ENCODE measurements at regions not wholly inside any gene's neighbourhood (a gene's known extent, or its start where the extent isn't known, plus 50 kb on each side); places are given as distances from the start of the nearest gene placed in this dataset.

DNA sequence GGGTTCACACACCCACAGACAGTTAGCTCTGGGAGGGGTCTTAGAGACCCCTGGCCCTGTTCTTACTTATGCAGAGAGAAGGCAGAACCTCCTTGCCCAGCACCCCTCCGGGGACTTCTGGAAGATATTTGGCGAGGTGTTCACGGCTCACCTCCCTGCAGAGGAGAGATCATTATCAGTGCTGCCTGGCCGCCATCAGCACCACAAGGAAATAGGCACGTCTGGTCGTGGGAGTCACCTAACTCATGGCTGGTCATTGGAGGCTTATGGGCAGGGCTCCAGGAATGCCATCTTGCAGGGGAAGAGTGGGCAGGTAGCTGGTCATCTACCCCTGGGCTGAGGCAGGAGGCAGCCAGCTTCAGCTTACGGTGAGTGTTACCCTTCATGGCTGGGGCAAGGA is 189.4 kb downstream of the RPS24 start:
- Histone ChIP-seq H3K4me1 (ENCODE audit: insufficient read depth, low read length, severe bottlenecking) (no peaks in the 10 kb centered on the region), H3K27ac (ENCODE audit: low read depth, low read length, poor library complexity, severe bottlenecking) (no peak overlapping the region), H3K27me3 (ENCODE audit: insufficient read depth, low read length) (no peaks in the 10 kb centered on the region), H3K79me2 (ENCODE audit: insufficient read depth, low read length) (no peaks in the 10 kb centered on the region), H3F3A (ENCODE audit: insufficient read depth, low read length) (no peaks in the 10 kb centered on the region), H3K4me2 (ENCODE audit: low read length) (no peak overlapping the region), H3K9me3 (ENCODE audit: low read length) (no peaks in the 10 kb centered on the region), H3K9ac (ENCODE audit: low read length) (no peak overlapping the region), H3K36me3 (ENCODE audit: insufficient read depth, low read length) (no peaks in the 10 kb centered on the region), H3K4me3 (ENCODE audit: low read depth, low read length, poor library complexity, severe bottlenecking) (no peak overlapping the region), H3K9me2 (ENCODE audit: low read depth, low read length) (no peaks in the 10 kb centered on the region), H2AFZ (ENCODE audit: low read length) (no peak overlapping the region), H4K20me1 (ENCODE audit: insufficient read depth, low read length) (no peaks in the 10 kb centered on the region)
- TF ChIP-seq EZH2 (IDR thresholded peaks at IDR 0.05; ENCODE audit: borderline replicate concordance, low read length): no peak
- TF ChIP-seq, protein P1, sequence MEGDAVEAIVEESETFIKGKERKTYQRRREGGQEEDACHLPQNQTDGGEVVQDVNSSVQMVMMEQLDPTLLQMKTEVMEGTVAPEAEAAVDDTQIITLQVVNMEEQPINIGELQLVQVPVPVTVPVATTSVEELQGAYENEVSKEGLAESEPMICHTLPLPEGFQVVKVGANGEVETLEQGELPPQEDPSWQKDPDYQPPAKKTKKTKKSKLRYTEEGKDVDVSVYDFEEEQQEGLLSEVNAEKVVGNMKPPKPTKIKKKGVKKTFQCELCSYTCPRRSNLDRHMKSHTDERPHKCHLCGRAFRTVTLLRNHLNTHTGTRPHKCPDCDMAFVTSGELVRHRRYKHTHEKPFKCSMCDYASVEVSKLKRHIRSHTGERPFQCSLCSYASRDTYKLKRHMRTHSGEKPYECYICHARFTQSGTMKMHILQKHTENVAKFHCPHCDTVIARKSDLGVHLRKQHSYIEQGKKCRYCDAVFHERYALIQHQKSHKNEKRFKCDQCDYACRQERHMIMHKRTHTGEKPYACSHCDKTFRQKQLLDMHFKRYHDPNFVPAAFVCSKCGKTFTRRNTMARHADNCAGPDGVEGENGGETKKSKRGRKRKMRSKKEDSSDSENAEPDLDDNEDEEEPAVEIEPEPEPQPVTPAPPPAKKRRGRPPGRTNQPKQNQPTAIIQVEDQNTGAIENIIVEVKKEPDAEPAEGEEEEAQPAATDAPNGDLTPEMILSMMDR (IDR thresholded peaks at IDR 0.05; ENCODE audit: low read length): no peak

DNA sequence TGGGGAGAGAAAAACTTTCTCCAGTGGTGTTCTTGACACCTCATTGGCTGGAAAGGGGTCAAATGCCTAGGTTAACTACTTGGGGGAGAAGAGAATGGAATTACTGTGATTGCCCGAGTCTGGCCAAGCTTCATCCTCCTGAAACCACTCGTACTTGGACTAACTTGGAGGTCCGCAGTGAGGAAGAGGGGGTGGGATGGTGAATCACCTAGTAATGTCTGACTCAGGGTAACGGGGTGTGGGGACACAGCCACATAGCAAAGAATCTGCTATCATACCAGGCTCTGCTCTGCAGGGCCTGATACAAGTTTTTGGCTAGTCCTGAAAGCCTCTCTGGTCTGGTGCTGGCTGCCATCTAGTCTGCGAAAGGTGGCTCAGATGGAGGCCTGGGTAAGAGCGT is 190.9 kb downstream of the RPS24 start:
- Histone ChIP-seq H3K9me3 (ENCODE audit: low read length) (no peaks in the 10 kb centered on the region), H3K4me1 (ENCODE audit: insufficient read depth, low read length, severe bottlenecking) (no peaks in the 10 kb centered on the region), H3K4me2 (ENCODE audit: low read length) (no peak overlapping the region), H3K9ac (ENCODE audit: low read length) (no peak overlapping the region), H2AFZ (ENCODE audit: low read length) (no peak overlapping the region), H3K9me2 (ENCODE audit: low read depth, low read length) (no peaks in the 10 kb centered on the region), H3K27me3 (ENCODE audit: insufficient read depth, low read length) (no peaks in the 10 kb centered on the region), H3K4me3 (ENCODE audit: low read depth, low read length, poor library complexity, severe bottlenecking) (no peak overlapping the region), H4K20me1 (ENCODE audit: insufficient read depth, low read length) (no peaks in the 10 kb centered on the region), H3K36me3 (ENCODE audit: insufficient read depth, low read length) (no peaks in the 10 kb centered on the region), H3K27ac (ENCODE audit: low read depth, low read length, poor library complexity, severe bottlenecking) (no peak overlapping the region), H3F3A (ENCODE audit: insufficient read depth, low read length) (no peaks in the 10 kb centered on the region), H3K79me2 (ENCODE audit: insufficient read depth, low read length) (no peaks in the 10 kb centered on the region)
- TF ChIP-seq, protein P1 (IDR thresholded peaks at IDR 0.05; ENCODE audit: low read length): no peak
- no peak for TF ChIP-seq EZH2 (IDR thresholded peaks at IDR 0.05; ENCODE audit: borderline replicate concordance, low read length)

DNA sequence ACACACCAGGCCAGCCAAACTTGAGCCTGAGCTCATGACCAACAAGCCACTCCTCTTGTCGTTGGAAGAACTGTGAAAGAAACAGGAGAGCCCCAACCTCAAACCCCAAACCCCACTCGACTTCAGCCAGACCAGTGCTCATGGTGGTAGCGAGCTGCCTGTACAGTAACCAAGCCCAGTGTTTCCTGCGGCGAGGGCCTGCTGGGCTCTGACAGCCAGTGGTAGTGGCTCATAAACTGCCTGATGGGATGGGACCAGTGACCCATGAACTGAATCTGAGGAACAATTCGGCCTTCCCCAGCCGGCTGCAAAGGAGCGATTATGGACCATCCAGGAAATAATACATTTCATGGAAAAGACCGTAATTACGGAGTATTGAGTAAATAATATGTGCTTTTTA is 191.9 kb downstream of the RPS24 start:
- no peaks in the 10 kb centered on the region for H3K9me2 ChIP-seq (ENCODE audit: low read depth, low read length)
- no peak overlapping the region for H3K4me3 ChIP-seq (ENCODE audit: low read depth, low read length, poor library complexity, severe bottlenecking)
- no peak overlapping the region for H2AFZ ChIP-seq (ENCODE audit: low read length)
- H3K4me1 ChIP-seq (ENCODE audit: insufficient read depth, low read length, severe bottlenecking): no peaks in the 10 kb centered on the region
- H3K4me2 ChIP-seq (ENCODE audit: low read length): no peak overlapping the region
- no peaks in the 10 kb centered on the region for H4K20me1 ChIP-seq (ENCODE audit: insufficient read depth, low read length)
- H3K27ac ChIP-seq (ENCODE audit: low read depth, low read length, poor library complexity, severe bottlenecking): no peak overlapping the region
- TF ChIP-seq, protein P1 (IDR thresholded peaks at IDR 0.05; ENCODE audit: low read length): no peak
- TF ChIP-seq EZH2 (IDR thresholded peaks at IDR 0.05; ENCODE audit: borderline replicate concordance, low read length): no peak
- H3K36me3 ChIP-seq (ENCODE audit: insufficient read depth, low read length): no peaks in the 10 kb centered on the region
- H3F3A ChIP-seq (ENCODE audit: insufficient read depth, low read length): no peaks in the 10 kb centered on the region
- no peak overlapping the region for H3K9ac ChIP-seq (ENCODE audit: low read length)
- no peaks in the 10 kb centered on the region for H3K9me3 ChIP-seq (ENCODE audit: low read length)
- no peaks in the 10 kb centered on the region for H3K27me3 ChIP-seq (ENCODE audit: insufficient read depth, low read length)
- H3K79me2 ChIP-seq (ENCODE audit: insufficient read depth, low read length): no peaks in the 10 kb centered on the region
